ENCODE measurements at regions not wholly inside any gene's neighbourhood (a gene's known extent, or its start where the extent isn't known, plus 50 kb on each side); places are given as distances from the start of the nearest gene placed in this dataset.

DNA sequence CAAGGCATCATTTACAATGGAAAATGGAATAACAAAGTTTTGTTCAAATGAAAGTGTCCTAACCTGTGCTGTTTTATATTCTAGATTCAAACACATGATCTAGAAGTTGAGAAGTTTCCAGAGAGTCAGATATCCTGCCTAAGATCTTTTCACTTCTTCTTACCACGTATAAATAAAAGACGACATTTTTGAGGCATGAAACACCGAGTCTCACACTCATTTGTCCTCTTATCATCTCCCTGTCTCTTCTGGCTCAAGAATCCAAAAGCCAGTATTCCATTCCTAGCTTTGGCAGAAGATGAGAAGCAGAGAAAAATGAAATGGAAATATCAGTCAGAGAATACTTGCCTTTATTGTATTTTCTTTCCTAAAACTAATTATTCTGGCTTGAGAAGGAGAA, 738.6 kb upstream of the NR2F2 start:
- no peak for TF ChIP-seq CTCF (IDR thresholded peaks at IDR 0.05; ENCODE audit: insufficient read depth, low read length, severe bottlenecking)
- Histone ChIP-seq H3K36me3 (ENCODE audit: control insufficient read depth, insufficient read depth, low read length) (no peaks in the 10 kb centered on the region), H3K27me3 (ENCODE audit: control insufficient read depth, insufficient read depth, low read length) (no peaks in the 10 kb centered on the region), H3K4me3 (ENCODE audit: low read depth, low read length) (no peak overlapping the region)
- no peak for FAIRE-seq
- no peak for DNase-seq (ENCODE audit: low read depth)

GRCh38 chr15:95594496-95594895, 736.0 kb upstream of the NR2F2 start:
- Histone ChIP-seq H3K27me3 (ENCODE audit: control insufficient read depth, insufficient read depth, low read length) (no peaks in the 10 kb centered on the region), H3K36me3 (ENCODE audit: control insufficient read depth, insufficient read depth, low read length) (no peaks in the 10 kb centered on the region), H3K4me3 (ENCODE audit: low read depth, low read length) (no peak overlapping the region)
- FAIRE-seq (no peak), DNase-seq (ENCODE audit: low read depth) (no peak)
- no peak for TF ChIP-seq CTCF (IDR thresholded peaks at IDR 0.05; ENCODE audit: insufficient read depth, low read length, severe bottlenecking)

DNA sequence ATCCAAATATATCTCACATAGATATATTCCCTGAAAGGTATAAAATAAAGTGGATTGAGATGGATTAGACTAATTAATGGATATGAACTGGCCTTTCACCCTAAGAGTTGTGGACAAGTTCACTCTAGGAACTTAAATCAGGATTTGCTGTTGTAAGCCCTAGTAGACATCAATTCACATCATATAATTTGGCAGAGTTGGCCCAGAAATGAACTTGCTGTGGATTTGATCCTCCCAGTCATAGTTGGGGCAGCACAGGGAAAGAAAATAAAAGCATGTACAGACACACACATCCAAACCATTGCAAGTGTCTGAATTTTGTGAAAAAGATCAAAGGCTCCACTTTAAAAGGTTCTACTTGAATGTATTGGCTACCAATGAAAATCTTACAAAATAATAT, 734.7 kb upstream of the NR2F2 start:
- Histone ChIP-seq H3K36me3 (ENCODE audit: control insufficient read depth, insufficient read depth, low read length) (no peaks in the 10 kb centered on the region), H3K4me3 (ENCODE audit: low read depth, low read length) (no peak overlapping the region), H3K27me3 (ENCODE audit: control insufficient read depth, insufficient read depth, low read length) (no peaks in the 10 kb centered on the region)
- DNase-seq (ENCODE audit: low read depth): no peak
- FAIRE-seq: no peak
- TF ChIP-seq CTCF (IDR thresholded peaks at IDR 0.05; ENCODE audit: insufficient read depth, low read length, severe bottlenecking): no peak

DNA sequence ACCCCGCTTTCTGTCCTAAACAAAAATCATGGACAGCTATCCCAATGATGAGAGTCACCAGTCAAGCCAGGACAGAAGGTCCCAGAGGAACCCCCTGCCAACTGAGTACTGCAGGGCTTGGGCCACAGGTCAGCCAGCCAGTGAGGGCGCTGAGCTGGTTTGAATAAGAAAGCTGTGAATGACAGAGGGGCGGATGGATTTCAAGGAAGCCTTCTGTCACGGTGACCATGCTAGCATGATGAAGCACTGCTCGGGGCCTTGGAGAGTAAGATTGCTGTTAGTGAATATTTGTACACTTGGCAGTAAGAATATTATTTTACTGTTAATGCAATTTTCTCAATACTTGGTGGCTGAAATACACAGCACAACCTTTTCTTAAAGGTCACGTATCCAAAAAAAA, 734.0 kb upstream of the NR2F2 start:
- FAIRE-seq: no peak
- H3K27me3 ChIP-seq (ENCODE audit: control insufficient read depth, insufficient read depth, low read length): no peaks in the 10 kb centered on the region
- no peaks in the 10 kb centered on the region for H3K36me3 ChIP-seq (ENCODE audit: control insufficient read depth, insufficient read depth, low read length)
- no peak for DNase-seq (ENCODE audit: low read depth)
- TF ChIP-seq CTCF (IDR thresholded peaks at IDR 0.05; ENCODE audit: insufficient read depth, low read length, severe bottlenecking): no peak
- no peak overlapping the region for H3K4me3 ChIP-seq (ENCODE audit: low read depth, low read length)

DNA sequence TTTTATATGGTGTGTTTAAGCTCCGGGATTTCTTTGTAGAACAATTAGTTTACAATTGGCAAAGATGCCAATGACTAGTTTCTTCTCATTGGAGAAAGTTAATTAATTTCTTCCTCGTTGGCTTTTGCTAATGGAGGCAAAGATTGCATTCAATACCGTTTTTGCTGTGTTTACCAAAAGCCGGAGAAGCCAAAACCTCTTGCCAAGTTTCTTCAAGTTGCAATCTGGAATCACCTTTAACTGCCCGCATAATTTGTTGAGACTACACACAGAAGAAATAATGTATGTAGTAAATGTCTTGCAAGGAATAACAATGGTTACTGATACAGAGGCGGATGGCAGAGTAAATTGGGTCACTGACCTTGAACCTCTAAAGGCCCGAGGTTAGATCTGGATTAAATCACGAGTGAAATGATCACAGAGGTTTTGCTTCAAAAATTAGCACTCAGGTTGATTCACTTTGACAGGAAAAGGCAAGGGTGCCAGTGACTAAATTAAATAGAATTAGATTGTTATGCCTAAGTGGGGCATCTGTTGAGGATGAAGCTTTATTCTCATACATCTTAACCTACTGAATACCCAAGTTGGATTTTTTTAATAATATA, 732.1 kb upstream of the NR2F2 start:
- no peak for FAIRE-seq
- TF ChIP-seq CTCF (IDR thresholded peaks at IDR 0.05; ENCODE audit: insufficient read depth, low read length, severe bottlenecking): no peak
- Histone ChIP-seq H3K36me3 (ENCODE audit: control insufficient read depth, insufficient read depth, low read length) (no peaks in the 10 kb centered on the region), H3K27me3 (ENCODE audit: control insufficient read depth, insufficient read depth, low read length) (no peaks in the 10 kb centered on the region), H3K4me3 (ENCODE audit: low read depth, low read length) (no peak overlapping the region)
- no peak for DNase-seq (ENCODE audit: low read depth)

- Histone ChIP-seq H3K4me3 (ENCODE audit: low read depth, low read length) (no peak overlapping the region), H3K36me3 (ENCODE audit: control insufficient read depth, insufficient read depth, low read length) (no peaks in the 10 kb centered on the region), H3K27me3 (ENCODE audit: control insufficient read depth, insufficient read depth, low read length) (no peaks in the 10 kb centered on the region)
- DNase-seq (ENCODE audit: low read depth): no peak
- TF ChIP-seq CTCF (IDR thresholded peaks at IDR 0.05; ENCODE audit: insufficient read depth, low read length, severe bottlenecking): no peak
- FAIRE-seq: no peak
These were observed 730.1 kb upstream of the NR2F2 start for GRCh38 chr15:95600367-95600766.
